ENCODE measurements at regions not wholly inside any gene's neighbourhood (a gene's known extent, or its start where the extent isn't known, plus 50 kb on each side); places are given as distances from the start of the nearest gene placed in this dataset.

- no peak for TF ChIP-seq ZNF274 (IDR thresholded peaks at IDR 0.05; ENCODE audit: low read depth, low read length)
- no peak for TF ChIP-seq SUZ12 (IDR thresholded peaks at IDR 0.05; ENCODE audit: extremely low read depth, insufficient read depth, insufficient read length)
Measured at GRCh38 chr14:55874785-55875184, 243.4 kb upstream of the PELI2 start.
